ENCODE measurements at regions not wholly inside any gene's neighbourhood (a gene's known extent, or its start where the extent isn't known, plus 50 kb on each side); places are given as distances from the start of the nearest gene placed in this dataset.
"Not testable (repeated sequence)": the region's sequence is repeated elsewhere in the genome, so short reads cannot be mapped to it uniquely, and the experiment has no call there.

DNA sequence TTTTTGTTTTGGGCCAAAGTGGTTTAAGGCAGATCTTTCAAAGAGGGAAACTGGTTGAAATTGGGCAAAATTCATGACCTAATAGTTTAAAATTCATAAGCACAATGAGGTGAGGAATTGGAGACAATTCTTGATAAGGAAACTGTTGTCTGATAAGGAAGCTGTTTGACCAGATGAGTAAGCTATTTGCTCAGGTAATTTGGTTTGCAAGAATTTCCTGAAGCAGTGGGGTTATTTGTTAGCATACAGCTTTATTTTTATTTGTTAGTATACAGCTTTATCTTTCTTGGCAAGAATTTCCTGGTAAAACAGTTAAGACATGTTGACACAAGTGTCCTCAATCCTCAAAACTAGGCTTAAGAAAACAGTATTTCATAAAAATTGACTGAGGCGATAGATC is 559.0 kb downstream of the GALC start:
- Mint-ChIP-seq H3K9me3 (peaks cover 5% of the 10 kb centered on the region), H3K36me3 (no peaks in the 10 kb centered on the region), H3K27ac (no peak overlapping the region), H3K4me1 (no peaks in the 10 kb centered on the region), H3K4me3 (no peak overlapping the region)
- ATAC-seq: no peak
- DNase-seq (ENCODE audit: low spot score in 2 of 2): no peak

DNA sequence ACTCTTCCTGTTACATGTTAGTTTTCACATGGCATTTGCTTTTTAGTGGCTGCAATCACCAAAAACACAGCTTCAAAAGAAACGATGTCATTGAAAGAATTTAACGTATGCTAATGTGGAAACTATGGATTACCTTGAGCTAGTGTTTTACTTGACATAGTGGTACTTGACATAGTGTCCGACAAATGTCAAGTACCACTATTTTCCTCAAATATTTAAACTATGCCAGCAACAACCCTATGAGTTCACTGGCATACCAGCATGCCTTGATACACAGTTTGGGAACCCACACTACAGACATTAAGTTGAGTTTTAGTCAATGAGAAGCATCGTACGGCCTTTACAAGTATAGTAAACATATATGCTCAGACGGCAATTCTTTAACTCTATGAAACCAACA is 560.3 kb downstream of the GALC start:
- Mint-ChIP-seq H3K4me1 (no peaks in the 10 kb centered on the region), H3K36me3 (no peaks in the 10 kb centered on the region), H3K9me3 (peaks cover 2% of the 10 kb centered on the region), H3K27ac (no peak overlapping the region), H3K4me3 (no peak overlapping the region)
- DNase-seq (ENCODE audit: low spot score in 2 of 2) (no peak), ATAC-seq (no peak)

DNA sequence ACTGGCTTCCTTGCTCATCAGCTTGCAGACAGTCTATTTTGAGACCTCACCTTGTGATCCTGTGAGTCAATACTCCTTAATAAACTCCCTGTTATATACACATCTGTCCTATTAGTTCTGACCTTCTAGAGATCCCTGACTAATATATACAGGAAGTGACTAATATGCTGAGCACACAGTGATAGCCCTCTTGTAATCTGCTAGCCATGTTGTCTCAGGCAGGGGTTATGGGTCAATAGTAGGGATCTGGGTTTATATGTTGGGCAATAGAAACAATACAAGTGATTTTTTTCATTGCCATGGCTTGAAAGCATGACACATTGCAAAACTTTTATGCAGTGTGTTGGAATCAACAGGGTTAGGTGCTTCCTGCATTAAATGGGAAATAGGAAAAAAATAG is 562.2 kb downstream of the GALC start:
- Mint-ChIP-seq H3K4me3 (no peak overlapping the region), H3K4me1 (no peaks in the 10 kb centered on the region), H3K36me3 (no peaks in the 10 kb centered on the region), H3K9me3 (peaks cover 6% of the 10 kb centered on the region), H3K27ac (no peak overlapping the region)
- DNase-seq (ENCODE audit: low spot score in 2 of 2) (no peak), ATAC-seq (no peak)

DNA sequence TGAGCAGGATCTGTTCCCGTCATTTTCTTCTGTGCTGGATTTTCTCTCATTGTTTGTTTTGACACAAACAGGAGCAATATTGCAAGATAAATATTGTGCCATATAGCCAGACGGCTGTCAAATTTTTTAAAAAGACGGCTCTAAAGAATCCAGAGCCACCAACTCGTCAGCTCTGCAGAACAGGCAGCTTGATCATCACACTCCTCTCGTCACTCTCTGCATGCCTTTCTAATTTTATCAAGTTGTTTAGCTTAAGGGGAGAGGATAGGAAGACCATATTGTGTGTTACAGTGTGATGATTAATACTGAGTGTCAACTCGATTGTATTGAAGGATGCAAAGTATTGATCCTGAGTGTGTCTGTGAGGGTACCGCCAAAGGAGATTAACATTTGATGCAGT is 562.8 kb downstream of the GALC start:
- Mint-ChIP-seq H3K4me3 (no peak overlapping the region), H3K36me3 (no peaks in the 10 kb centered on the region), H3K27ac (no peak overlapping the region), H3K9me3 (peaks cover 6% of the 10 kb centered on the region), H3K4me1 (no peaks in the 10 kb centered on the region)
- DNase-seq (ENCODE audit: low spot score in 2 of 2) (no peak), ATAC-seq (no peak)

DNA sequence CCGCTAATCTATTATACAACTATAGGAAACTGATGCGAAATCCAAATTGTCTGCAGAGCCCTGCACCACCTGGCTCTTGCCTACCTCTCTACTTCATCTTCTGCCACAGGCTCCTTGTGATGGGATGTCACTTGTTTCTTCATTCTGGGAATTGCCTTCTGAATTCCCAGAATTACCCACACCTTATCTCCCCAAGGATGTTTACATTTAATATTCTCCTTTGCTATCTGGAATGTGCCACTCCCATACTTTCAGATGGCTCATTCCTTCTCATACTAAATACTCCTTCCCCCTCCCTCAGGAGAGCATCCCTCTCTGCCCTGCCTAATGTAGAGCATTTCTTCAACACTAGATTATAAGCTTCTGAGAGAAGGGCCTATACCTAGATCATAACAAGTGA is 573.1 kb downstream of the GALC start:
- no peak for DNase-seq (ENCODE audit: low spot score in 2 of 2)
- Mint-ChIP-seq H3K4me1 (no peaks in the 10 kb centered on the region), H3K36me3 (no peaks in the 10 kb centered on the region), H3K9me3 (peaks cover 17% of the 10 kb centered on the region), H3K27ac (no peak overlapping the region), H3K4me3 (no peak overlapping the region)
- no peak for ATAC-seq

DNA sequence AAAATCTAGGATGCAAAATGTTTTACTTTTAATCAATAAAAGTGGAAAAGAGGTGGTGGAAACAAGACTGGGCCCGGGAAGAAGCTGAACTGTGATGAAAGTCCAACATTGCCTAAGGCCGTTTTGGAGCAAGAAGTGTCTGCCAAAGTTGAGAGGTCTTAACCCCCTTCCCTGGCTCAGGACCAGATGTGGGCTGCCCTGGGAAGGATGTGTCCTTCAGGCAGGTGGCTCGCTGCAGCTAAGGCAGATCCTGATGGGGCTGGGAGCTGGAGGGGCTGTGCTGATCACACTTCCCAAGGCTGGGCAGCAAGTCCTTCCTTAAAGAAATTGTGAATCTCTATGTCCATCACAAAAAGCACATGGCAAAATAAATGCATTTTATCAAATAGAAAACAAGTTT is 581.6 kb downstream of the GALC start:
- no peak overlapping the region for H3K4me3 Mint-ChIP-seq
- H3K9me3 Mint-ChIP-seq: peaks cover 6% of the 10 kb centered on the region
- no peak overlapping the region for H3K27ac Mint-ChIP-seq
- H3K36me3 Mint-ChIP-seq: no peaks in the 10 kb centered on the region
- H3K4me1 Mint-ChIP-seq: no peaks in the 10 kb centered on the region
- DNase-seq (ENCODE audit: low spot score in 2 of 2) (no peak), ATAC-seq (no peak)

DNA sequence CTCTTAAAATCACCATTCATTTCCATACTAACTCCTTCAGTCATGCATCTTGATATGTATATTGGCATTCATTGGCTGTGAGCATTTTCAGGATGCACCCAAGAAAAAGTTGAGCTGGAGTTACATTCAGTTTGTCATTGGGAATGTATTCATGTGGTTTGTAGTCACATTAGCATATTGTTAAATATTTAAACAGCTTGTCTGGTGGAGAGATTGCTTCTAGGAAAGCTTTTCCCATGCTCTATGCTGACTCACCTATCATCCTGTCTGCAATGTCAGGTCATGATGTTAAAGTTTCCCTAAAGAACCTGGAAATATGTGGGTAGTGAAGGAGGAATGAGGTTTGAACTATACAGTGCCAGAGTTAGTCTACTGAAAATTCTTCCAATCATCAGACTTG is 583.6 kb downstream of the GALC start:
- no peak overlapping the region for H3K27ac Mint-ChIP-seq
- no peaks in the 10 kb centered on the region for H3K36me3 Mint-ChIP-seq
- no peak overlapping the region for H3K4me3 Mint-ChIP-seq
- ATAC-seq (no peak), DNase-seq (ENCODE audit: low spot score in 2 of 2) (no peak)
- H3K9me3 Mint-ChIP-seq: peaks cover 9% of the 10 kb centered on the region
- H3K4me1 Mint-ChIP-seq: no peaks in the 10 kb centered on the region

DNA sequence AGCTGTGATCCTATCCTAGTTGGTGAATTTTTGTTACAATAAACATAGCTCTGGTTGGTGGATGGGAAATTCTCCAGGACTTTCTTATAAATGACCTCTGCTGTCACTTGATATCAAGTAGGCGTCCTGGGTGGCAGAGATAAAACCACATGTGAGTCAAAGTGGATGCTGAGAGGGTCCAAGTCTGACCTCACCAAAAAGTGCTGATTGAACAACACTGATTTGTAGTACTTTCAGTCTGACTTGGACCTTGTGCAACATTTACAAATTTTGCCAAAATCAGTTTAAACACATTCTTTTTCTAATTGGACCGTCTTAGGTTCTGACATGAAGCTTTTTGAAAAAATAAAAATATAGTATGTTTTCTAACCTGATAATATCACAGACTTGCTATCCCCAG is 585.6 kb downstream of the GALC start:
- H3K9me3 Mint-ChIP-seq: peaks cover 7% of the 10 kb centered on the region
- no peak overlapping the region for H3K27ac Mint-ChIP-seq
- no peak overlapping the region for H3K4me3 Mint-ChIP-seq
- no peaks in the 10 kb centered on the region for H3K4me1 Mint-ChIP-seq
- ATAC-seq: no peak
- no peak for DNase-seq (ENCODE audit: low spot score in 2 of 2)
- H3K36me3 Mint-ChIP-seq: no peaks in the 10 kb centered on the region

DNA sequence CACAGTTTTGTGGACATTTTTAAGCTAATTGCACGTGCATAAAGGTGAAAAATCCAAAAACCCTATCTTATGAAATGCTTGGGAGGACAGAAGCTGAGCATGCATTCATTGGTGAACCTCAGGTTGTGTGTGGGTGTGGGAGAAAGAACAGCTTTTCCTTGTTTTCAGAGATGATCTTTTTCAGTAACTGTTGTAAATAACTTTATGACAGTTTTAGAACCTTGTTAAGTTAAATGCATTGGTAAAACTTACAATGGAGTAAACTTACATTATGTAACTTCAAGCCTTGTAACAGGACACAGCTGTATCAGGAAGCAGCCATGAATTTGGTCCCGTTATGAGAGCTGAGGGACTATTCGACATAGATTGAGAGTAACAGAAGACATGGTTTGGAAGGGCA is 587.4 kb downstream of the GALC start:
- Mint-ChIP-seq H3K36me3 (no peaks in the 10 kb centered on the region), H3K4me1 (no peaks in the 10 kb centered on the region), H3K27ac (no peak overlapping the region), H3K4me3 (no peak overlapping the region), H3K9me3 (peaks cover 7% of the 10 kb centered on the region)
- ATAC-seq (no peak), DNase-seq (ENCODE audit: low spot score in 2 of 2) (no peak)

DNA sequence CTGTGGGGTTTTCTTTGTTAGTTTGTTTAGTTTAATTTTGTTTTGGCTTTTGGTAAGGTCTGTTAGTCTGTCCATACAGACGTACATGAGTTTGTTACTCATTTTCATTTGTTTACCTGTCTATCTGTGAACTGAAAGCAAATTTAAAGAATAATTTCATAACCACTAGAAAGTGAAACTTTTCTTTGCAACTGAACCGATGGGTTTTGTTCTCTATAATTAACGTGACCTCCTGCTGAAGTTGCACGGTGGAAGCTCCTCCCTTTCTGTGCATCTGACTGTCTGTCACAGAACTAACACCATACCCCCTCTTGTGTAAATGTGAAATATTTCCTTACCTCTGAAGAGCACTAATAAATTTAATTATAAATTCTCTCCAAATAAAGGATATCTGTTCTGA is 595.5 kb downstream of the GALC start:
- no peak for DNase-seq (ENCODE audit: low spot score in 2 of 2)
- Mint-ChIP-seq H3K4me3 (no peak overlapping the region), H3K36me3 (no peaks in the 10 kb centered on the region), H3K9me3 (no peaks in the 10 kb centered on the region), H3K4me1 (no peaks in the 10 kb centered on the region), H3K27ac (no peak overlapping the region)
- no peak for ATAC-seq

DNA sequence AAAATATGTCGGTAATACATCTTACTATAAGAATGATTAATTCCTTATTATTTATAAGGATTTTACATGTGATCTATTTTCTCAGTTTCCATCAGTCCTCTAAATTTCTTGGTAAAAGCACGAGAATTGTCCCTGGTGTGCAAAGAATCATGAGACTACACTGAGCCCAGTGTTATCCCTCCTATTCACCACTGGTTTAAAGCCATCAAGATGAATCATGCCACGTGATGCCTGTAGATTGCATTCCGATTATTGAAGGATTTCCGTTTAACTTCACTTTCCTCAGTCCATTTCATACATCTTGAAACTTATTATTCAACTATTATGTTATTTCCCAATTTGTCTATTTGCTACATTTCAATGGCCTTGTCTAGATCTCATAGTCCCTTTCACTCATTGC is 601.9 kb downstream of the GALC start:
- H3K27ac Mint-ChIP-seq: no peak overlapping the region
- peaks cover 9% of the 10 kb centered on the region for H3K9me3 Mint-ChIP-seq
- no peaks in the 10 kb centered on the region for H3K4me1 Mint-ChIP-seq
- ATAC-seq: no peak
- H3K36me3 Mint-ChIP-seq: no peaks in the 10 kb centered on the region
- DNase-seq (ENCODE audit: low spot score in 2 of 2): no peak
- H3K4me3 Mint-ChIP-seq: no peak overlapping the region

DNA sequence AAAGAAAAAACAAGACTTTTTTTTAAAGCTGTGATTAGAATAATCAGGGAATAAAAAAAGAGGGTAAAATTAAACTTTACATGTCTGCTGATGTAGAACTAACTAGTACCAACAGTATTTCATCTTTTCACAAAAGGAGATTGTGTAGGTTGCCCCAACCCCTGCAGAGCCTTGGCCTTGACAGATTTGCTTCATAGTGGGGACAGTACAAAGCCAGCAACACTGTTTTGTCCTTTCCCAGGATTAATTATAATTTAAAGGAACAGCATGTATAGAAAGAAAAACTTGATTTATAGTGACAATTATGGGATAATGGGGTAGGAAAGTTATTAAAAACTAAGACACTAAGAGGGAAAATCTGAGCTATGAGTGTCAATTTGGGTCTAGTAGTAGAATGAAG is 604.0 kb downstream of the GALC start:
- Mint-ChIP-seq H3K27ac (no peak overlapping the region), H3K4me3 (no peak overlapping the region), H3K36me3 (no peaks in the 10 kb centered on the region), H3K9me3 (peaks cover 9% of the 10 kb centered on the region), H3K4me1 (no peaks in the 10 kb centered on the region)
- ATAC-seq (no peak), DNase-seq (ENCODE audit: low spot score in 2 of 2) (no peak)

DNA sequence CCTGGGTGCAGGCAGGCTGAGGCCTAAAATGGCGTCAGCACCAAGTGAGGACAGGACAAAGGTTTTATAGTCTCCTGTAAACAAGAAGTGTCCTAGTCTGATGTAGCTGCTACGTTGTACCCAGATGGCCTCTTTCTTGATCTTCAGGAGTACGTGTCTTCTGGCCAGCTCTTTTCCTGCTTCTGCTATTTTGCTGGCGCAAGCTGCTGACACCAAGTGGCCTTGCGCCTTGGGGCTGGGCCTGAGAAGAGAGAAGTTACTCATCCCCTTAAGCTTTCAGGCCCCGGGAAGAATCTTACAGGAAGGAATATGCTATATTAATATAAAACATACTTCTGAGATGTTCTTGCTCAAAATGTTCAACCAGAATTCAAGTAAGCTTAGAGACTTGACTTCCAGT is 605.2 kb downstream of the GALC start:
- no peaks in the 10 kb centered on the region for H3K4me1 Mint-ChIP-seq
- no peak overlapping the region for H3K4me3 Mint-ChIP-seq
- ATAC-seq: no peak

DNA sequence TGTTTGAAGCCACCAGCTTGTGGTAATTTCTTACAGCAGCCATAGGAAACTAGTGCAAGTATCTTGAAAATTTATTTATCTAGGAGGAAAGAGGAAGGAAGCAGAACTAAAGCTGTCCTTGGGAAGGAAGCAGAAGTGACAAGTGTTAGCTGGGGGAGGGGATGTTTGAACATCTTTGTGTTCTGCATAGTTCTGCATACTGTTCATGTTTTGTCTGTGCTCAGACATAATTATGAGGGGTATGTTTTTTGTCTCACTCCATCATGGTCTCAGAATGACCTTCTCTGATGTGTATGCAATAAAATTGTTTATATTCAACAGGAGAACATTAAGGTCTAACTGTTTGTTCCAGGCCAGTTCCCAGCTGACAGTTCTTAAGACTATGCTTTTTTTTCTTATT is 606.5 kb downstream of the GALC start:
- Mint-ChIP-seq H3K4me1 (no peaks in the 10 kb centered on the region), H3K9me3 (peaks cover 17% of the 10 kb centered on the region), H3K4me3 (no peak overlapping the region), H3K36me3 (no peaks in the 10 kb centered on the region), H3K27ac (no peak overlapping the region)
- no peak for ATAC-seq
- no peak for DNase-seq (ENCODE audit: low spot score in 2 of 2)

More for the DNA sequence above, 605.2 kb downstream of the GALC start:
- H3K9me3 Mint-ChIP-seq: peaks cover 17% of the 10 kb centered on the region
- DNase-seq (ENCODE audit: low spot score in 2 of 2): no peak
- H3K27ac Mint-ChIP-seq: no peak overlapping the region
- H3K36me3 Mint-ChIP-seq: no peaks in the 10 kb centered on the region

DNA sequence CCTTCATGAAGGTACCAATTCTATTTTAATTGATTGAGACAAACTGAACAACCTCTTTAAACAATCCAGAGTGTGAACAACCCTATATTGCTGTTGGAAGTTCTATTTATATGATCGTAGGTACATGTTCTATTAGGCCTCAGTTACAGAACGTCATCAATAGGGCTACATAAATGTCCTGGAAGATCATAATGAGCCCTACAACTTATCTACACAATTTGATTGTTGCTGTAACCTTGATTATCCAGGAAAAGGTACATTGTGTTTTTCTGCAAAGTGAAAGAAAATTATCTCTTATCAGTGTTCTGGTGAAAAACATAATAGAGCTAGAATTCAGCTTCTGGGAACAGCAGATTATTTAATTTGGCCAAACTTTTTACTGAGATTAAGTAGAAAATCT is 612.9 kb downstream of the GALC start:
- Mint-ChIP-seq H3K4me1 (no peaks in the 10 kb centered on the region), H3K36me3 (no peaks in the 10 kb centered on the region), H3K9me3 (peaks cover 8% of the 10 kb centered on the region), H3K27ac (no peak overlapping the region), H3K4me3 (no peak overlapping the region)
- DNase-seq (ENCODE audit: low spot score in 2 of 2) (no peak), ATAC-seq (no peak)

DNA sequence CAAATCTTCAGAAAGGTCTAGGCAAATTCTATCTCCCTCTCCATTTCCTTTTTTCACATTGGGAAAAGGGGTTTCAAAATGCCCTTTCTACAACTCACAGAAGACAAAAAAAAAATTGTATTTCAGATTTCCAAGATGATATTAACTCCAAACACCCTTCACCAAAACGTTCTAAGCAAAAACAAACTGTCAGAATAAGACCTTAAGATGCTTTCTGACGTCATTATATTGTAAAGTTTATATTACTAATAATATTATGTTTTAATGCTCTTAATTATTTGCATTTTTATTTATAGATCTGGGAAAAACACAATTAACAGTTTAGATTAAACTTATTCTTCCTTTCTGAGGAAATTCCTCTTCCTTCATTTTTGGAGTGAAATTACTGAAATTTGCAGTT is 624.2 kb downstream of the GALC start:
- H3K4me1 Mint-ChIP-seq: no peaks in the 10 kb centered on the region
- no peak overlapping the region for H3K4me3 Mint-ChIP-seq

DNA sequence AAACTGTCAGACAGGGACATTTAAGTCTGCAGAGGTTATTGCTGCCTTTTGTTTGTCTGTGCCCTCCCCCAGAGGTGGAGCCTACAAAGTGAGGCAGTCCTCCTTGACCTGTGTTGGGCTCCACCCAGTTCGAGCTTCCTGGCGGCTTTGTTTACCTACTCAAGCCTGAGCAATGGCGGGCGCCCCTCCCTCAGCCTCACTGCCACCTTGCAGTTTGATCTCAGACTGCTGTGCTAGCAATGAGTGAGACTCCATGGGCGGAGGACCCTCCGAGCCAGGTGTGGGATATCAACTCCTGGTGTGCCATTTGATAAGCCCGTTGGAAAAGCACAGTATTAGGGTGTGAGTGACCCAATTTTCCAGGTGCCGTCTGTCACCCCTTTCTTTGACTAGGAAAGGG is 632.7 kb downstream of the GALC start:
- H3K4me1 Mint-ChIP-seq; H3K9me3 Mint-ChIP-seq; H3K4me3 Mint-ChIP-seq; H3K36me3 Mint-ChIP-seq; H3K27ac Mint-ChIP-seq; ATAC-seq; DNase-seq (ENCODE audit: low spot score in 2 of 2): not testable (repeated sequence)

More for the DNA sequence above, 624.2 kb downstream of the GALC start:
- H3K36me3 Mint-ChIP-seq: no peaks in the 10 kb centered on the region
- DNase-seq (ENCODE audit: low spot score in 2 of 2) (no peak), ATAC-seq (no peak)
- peaks cover 8% of the 10 kb centered on the region for H3K9me3 Mint-ChIP-seq
- no peak overlapping the region for H3K27ac Mint-ChIP-seq
